B cell (primary cell): ENCODE measurements at regions not wholly inside any gene's neighbourhood (a gene's known extent, or its start where the extent isn't known, plus 50 kb on each side); places are given as distances from the start of the nearest gene placed in this dataset.

ENCODE experiments used
- ATAC-seq: fragments of 200-7000 bp; cut with Tn5 transposase; one replicate; pipeline ENCODE4 v1.10.0; 2021; ENCODE audit warnings: low read depth, mild to moderate bottlenecking, moderate number of reproducible peaks, moderate library complexity
- CTCF ChIA-PET: fragments of 350-600 bp; sonication (Branson Sonifier 250); formaldehyde crosslinking; loops from one replicate; lab custom pipeline; 2021; ENCODE audit warnings: antibody characterized with exemption, inconsistent platforms; lab: Charles Lee
- POLR2A ChIA-PET: fragments of 350-600 bp; sonication (Branson Sonifier 250); formaldehyde crosslinking; loops from one replicate; lab custom pipeline; 2021; ENCODE audit warnings: antibody characterized with exemption; lab: Charles Lee
- DNase-seq: peaks from one replicate; pipeline ENCODE4 v3.0.0; 2013
- H2AFZ ChIP-seq: 2 replicates; pipeline ENCODE4 v1.6.1; 2012; ENCODE audit warnings: mild to moderate bottlenecking, low read depth, low read length; ENCODE audit not compliant: insufficient read depth, poor library complexity, severe bottlenecking
- H3K27ac ChIP-seq, 2 donors: 1 replicate in 1 of 2; 2 replicates in 1 of 2; pipeline ENCODE4 v1.5.1; 2012 to 2013; ENCODE audit warnings: low read length in 2 of 2, mild to moderate bottlenecking in 2 of 2, moderate library complexity in 1 of 2
- H3K27me3 ChIP-seq, 4 experiments: fragments of 200-600 bp in 1 of 4; sonication (generic) in 1 of 4; replicated peaks in 1 of 4; 1 replicate in 2 of 4; 2 replicates in 2 of 4; pipeline versions ENCODE4 v1.6.1 to v1.7.0; 2013 to 2016; ENCODE audit warnings: low read length in 3 of 4, mild to moderate bottlenecking in 2 of 4, mixed read lengths in 1 of 4, moderate library complexity in 1 of 4; ENCODE audit not compliant: insufficient read depth in 4 of 4, control insufficient read depth in 3 of 4; ENCODE audit errors: control extremely low read depth in 1 of 4
- H3K36me3 ChIP-seq, 2 experiments: replicated peaks in 1 of 2; 1 replicate in 1 of 2; 2 replicates in 1 of 2; pipeline versions ENCODE4 v1.6.1 to v1.7.1; 2013; ENCODE audit warnings: low read length in 1 of 2; ENCODE audit not compliant: insufficient read depth in 2 of 2, control insufficient read depth in 1 of 2; ENCODE audit errors: control extremely low read depth in 1 of 2, extremely low read depth in 1 of 2
- H3K4me1 ChIP-seq, 2 donors: fragments of 200-600 bp in 1 of 2; sonication (generic) in 1 of 2; 1 replicate in 1 of 2; 2 replicates in 1 of 2; pipeline versions ENCODE4 v1.5.1 to v1.6.1; 2013 to 2017; ENCODE audit warnings: low read length in 2 of 2; ENCODE audit not compliant: control insufficient read depth in 2 of 2, insufficient read depth in 2 of 2
- H3K4me2 ChIP-seq: replicated peaks from 2 replicates; pipeline ENCODE3; 2012; ENCODE audit warnings: mild to moderate bottlenecking, low read depth, low read length; ENCODE audit not compliant: poor library complexity, severe bottlenecking
- H3K4me3 ChIP-seq, 5 experiments: fragments of 200-600 bp in 1 of 5; sonication (generic) in 1 of 5; 1 replicate in 3 of 5; 2 replicates in 2 of 5; pipeline versions ENCODE4 v1.5.1 to v1.7.0; 2011 to 2016; ENCODE audit warnings: low read length in 4 of 5, mild to moderate bottlenecking in 4 of 5, low read depth in 2 of 5, control low read depth in 1 of 5, moderate library complexity in 1 of 5; ENCODE audit not compliant: insufficient read depth in 1 of 5; ENCODE audit errors: control extremely low read depth in 1 of 5, extremely low read depth in 1 of 5
- H3K79me2 ChIP-seq: fragments of 200-600 bp; sonication (generic); one replicate; pipeline ENCODE4 v1.6.0; 2016; ENCODE audit warnings: low read length; ENCODE audit not compliant: control insufficient read depth, insufficient read depth
- H3K9ac ChIP-seq: fragments of 200-600 bp; sonication (generic); 2 replicates; pipeline ENCODE4 v1.6.1; 2017; ENCODE audit warnings: mild to moderate bottlenecking, low read length, moderate library complexity
- H3K9me3 ChIP-seq, 3 donors: one replicate each; pipeline versions ENCODE4 v1.6.1 to v1.7.1; 2013; ENCODE audit warnings: low read length in 2 of 3; ENCODE audit not compliant: control insufficient read depth in 2 of 3, insufficient read depth in 1 of 3; ENCODE audit errors: control extremely low read depth in 1 of 3
- H4K20me1 ChIP-seq: 2 replicates; pipeline ENCODE4 v1.6.0; 2012; ENCODE audit warnings: mild to moderate bottlenecking, low read length; ENCODE audit not compliant: insufficient read depth, control insufficient read depth, poor library complexity, severe bottlenecking
- H3K27ac Mint-ChIP-seq: one replicate; pipeline ENCODE4 v1.8.0; 2021; ENCODE audit warnings: mixed read lengths
- H3K27me3 Mint-ChIP-seq: one replicate; pipeline ENCODE4 v1.8.0; 2021; ENCODE audit warnings: mixed read lengths
- H3K4me1 Mint-ChIP-seq: one replicate; pipeline ENCODE4 v1.8.0; 2021; ENCODE audit warnings: mixed read lengths
- H3K4me3 Mint-ChIP-seq: one replicate; pipeline ENCODE4 v1.8.0; 2021; ENCODE audit warnings: mixed read lengths
- H3K9me3 Mint-ChIP-seq: one replicate; pipeline ENCODE4 v1.8.0; 2022; ENCODE audit warnings: mixed read lengths; ENCODE audit not compliant: insufficient read depth
- EZH2 ChIP-seq: IDR thresholded peaks from 2 replicates; pipeline ENCODE4 v1.6.1; 2012; ENCODE audit warnings: borderline replicate concordance, low read depth, mild to moderate bottlenecking, moderate library complexity, low read length; ENCODE audit not compliant: insufficient read depth, poor library complexity, severe bottlenecking
- WGBS: methylation state at CpG from one replicate; pipeline ENCODE4 v1.1.5; 2013; ENCODE audit warnings: missing lambda C conversion rate; ENCODE audit not compliant: insufficient coverage; 5-methylcytosine and 5-hydroxymethylcytosine counted together
- intact Hi-C: fragments of 100-400 bp; cut with micrococcal nuclease; formaldehyde crosslinking; loops from one replicate; pipeline ENCODE4 v1.10.0; 2022
- TF ChIP-seq, protein P1 (sequence below): fragments of 200-600 bp; IDR thresholded peaks from one replicate; pipeline ENCODE4 v1.8.0; 2022; ENCODE audit warnings: antibody characterized with exemption, mild to moderate bottlenecking

DNA sequence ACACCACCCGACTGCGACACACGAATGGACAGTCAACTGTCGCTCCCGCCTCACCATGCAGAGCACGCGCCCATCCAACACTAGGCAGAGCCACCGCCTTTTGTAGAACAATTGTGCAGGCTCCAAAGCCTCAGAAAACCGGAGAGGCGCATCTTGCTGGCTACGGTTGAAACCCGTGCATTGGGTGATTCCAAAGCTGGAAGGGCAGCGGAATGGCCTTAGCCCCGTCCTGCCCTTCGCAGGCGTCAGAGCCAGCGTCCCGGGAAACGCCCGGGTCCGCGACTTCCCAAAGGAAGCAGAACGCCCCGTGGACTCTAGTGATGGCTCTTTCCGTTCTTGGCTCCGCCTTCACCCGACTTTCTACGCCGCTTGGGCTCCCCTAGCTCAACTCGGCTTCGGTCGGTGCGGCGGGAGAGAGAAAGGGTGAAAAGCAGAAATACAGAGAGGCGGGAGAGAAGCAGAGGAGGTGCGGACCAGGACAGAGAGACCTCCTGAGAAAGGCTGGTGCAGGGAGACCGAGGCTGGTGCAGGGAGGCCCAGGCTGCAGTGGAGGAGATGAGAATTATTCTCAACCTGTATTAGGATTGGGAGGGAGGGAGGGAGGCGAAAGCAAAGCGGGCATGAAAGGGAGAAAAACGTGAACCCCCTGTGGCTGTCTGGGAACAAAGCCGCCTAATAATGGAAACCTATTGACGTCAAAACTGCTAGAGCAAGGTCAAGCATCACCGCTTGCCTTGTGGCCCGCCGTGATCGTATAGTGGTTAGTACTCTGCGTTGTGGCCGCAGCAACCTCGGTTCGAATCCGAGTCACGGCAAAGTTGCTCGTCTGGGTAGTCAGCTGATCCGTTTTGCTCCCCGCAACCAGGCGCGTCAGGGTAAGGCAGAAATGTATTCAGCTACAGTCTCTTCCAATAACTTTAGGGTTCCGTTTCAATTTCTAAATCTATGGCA is 99.5 kb downstream of the PRKAB2 start:
- H3K27me3 ChIP-seq = peaks cover 0 to 43% (median 23%) of the 10 kb centered on the region in 4 experiments

More for the DNA sequence above, 99.5 kb downstream of the PRKAB2 start:
- Histone ChIP-seq H3K27ac (peak overlapping the region in 1 of 2 donors; percentile 56), H3K79me2 (no peaks in the 10 kb centered on the region), H3K4me1 (peaks cover 7 to 14% of the 10 kb centered on the region in 2 donors), H4K20me1 (no peaks in the 10 kb centered on the region), H3K9me3 (peaks cover 0 to 16% (median 1%) of the 10 kb centered on the region in 3 donors), H3K4me2 (peak overlapping the region; percentile 82), H3K36me3 (no peaks in the 10 kb centered on the region), H3K9ac (peak overlapping the region; percentile 57), H3K4me3 (peak overlapping the region in 4 of 5 experiments; percentile 49 to 63 (median 60)), H2AFZ (peak overlapping the region; percentile 78)
- WGBS = 11% methylated on average over 58 of the region's 58 CpGs
- Mint-ChIP-seq H3K4me1 (peaks cover 20% of the 10 kb centered on the region), H3K27me3 (peaks cover 59% of the 10 kb centered on the region), H3K9me3 (no peaks in the 10 kb centered on the region), H3K27ac (peak overlapping the region; percentile 78), H3K4me3 (peak overlapping the region; percentile 92)
- DNase-seq (peak; percentile 77), ATAC-seq (peak; percentile 81)
- intact Hi-C loops = no loop called here
- ChIA-PET POLR2A (interaction anchor here (1.0 to 1.2 kb wide), 2 partner anchors 8 to 28 kb away, joined by 3 read pairs; no protein-coding TSS in a partner anchor), CTCF (interaction anchor here (1.6 kb wide), 1 partner anchor 30 kb away, joined by 5 read pairs; no protein-coding TSS in a partner anchor)
- TF ChIP-seq, protein P1, sequence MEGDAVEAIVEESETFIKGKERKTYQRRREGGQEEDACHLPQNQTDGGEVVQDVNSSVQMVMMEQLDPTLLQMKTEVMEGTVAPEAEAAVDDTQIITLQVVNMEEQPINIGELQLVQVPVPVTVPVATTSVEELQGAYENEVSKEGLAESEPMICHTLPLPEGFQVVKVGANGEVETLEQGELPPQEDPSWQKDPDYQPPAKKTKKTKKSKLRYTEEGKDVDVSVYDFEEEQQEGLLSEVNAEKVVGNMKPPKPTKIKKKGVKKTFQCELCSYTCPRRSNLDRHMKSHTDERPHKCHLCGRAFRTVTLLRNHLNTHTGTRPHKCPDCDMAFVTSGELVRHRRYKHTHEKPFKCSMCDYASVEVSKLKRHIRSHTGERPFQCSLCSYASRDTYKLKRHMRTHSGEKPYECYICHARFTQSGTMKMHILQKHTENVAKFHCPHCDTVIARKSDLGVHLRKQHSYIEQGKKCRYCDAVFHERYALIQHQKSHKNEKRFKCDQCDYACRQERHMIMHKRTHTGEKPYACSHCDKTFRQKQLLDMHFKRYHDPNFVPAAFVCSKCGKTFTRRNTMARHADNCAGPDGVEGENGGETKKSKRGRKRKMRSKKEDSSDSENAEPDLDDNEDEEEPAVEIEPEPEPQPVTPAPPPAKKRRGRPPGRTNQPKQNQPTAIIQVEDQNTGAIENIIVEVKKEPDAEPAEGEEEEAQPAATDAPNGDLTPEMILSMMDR = no peak
- TF ChIP-seq EZH2 = no peak
